Cardiac fibroblast (primary cell): ENCODE measurements at regions not wholly inside any gene's neighbourhood (a gene's known extent, or its start where the extent isn't known, plus 50 kb on each side); places are given as distances from the start of the nearest gene placed in this dataset.
"Not testable (repeated sequence)": the region's sequence is repeated elsewhere in the genome, so short reads cannot be mapped to it uniquely, and the experiment has no call there.

Experiments used
- DNase-seq, 2 donors: peaks; one replicate each; pipeline versions ENCODE4 v3.0.0 to v3.0.0-alpha.2; 2010; ENCODE audit warnings: low read depth in 2 of 2
- H3K4me3 ChIP-seq, 2 donors: replicated peaks in 1 of 2; 1 replicate in 1 of 2; 2 replicates in 1 of 2; pipeline ENCODE4 v1.5.1; 2011; ENCODE audit warnings: low read depth in 2 of 2, low read length in 2 of 2, mild to moderate bottlenecking in 2 of 2, moderate library complexity in 1 of 2
- CTCF ChIP-seq: IDR thresholded peaks from one replicate; pipeline ENCODE4 v1.5.1; 2011; ENCODE audit warnings: low read depth, mild to moderate bottlenecking, low read length, inconsistent platforms

GRCh38 chr10:33917069-33917780 lies 582.8 kb upstream of the NRP1 start:
- no peak for DNase-seq
- TF ChIP-seq CTCF: no peak
- H3K4me3 ChIP-seq: no peak overlapping the region

- TF ChIP-seq CTCF: no peak
- H3K4me3 ChIP-seq: no peak overlapping the region
- DNase-seq: no peak
Observed at GRCh38 chr10:33914746-33915145, 580.3 kb upstream of the NRP1 start.

- peak; percentile 11 to 27 for DNase-seq
- TF ChIP-seq CTCF: no peak
- H3K4me3 ChIP-seq: no peak overlapping the region
Observed at GRCh38 chr10:33913194-33913593, 578.7 kb upstream of the NRP1 start.

- DNase-seq, H3K4me3 ChIP-seq: not testable (repeated sequence)
Observed at GRCh38 chr10:33909476-33909875, 575.0 kb upstream of the NRP1 start.

- no peak for TF ChIP-seq CTCF
- DNase-seq: peak; percentile 79 to 90
- no peak overlapping the region for H3K4me3 ChIP-seq
Observed at GRCh38 chr10:33901166-33901565, 566.7 kb upstream of the NRP1 start.

- peak; percentile 79 to 86 for DNase-seq
Observed at GRCh38 chr10:33900596-33900995, 566.1 kb upstream of the NRP1 start.

More at GRCh38 chr10:33900596-33900995, 566.1 kb upstream of the NRP1 start:
- no peak overlapping the region for H3K4me3 ChIP-seq
- no peak for TF ChIP-seq CTCF
